ENCODE measurements at regions not wholly inside any gene's neighbourhood (a gene's known extent, or its start where the extent isn't known, plus 50 kb on each side); places are given as distances from the start of the nearest gene placed in this dataset.

DNA sequence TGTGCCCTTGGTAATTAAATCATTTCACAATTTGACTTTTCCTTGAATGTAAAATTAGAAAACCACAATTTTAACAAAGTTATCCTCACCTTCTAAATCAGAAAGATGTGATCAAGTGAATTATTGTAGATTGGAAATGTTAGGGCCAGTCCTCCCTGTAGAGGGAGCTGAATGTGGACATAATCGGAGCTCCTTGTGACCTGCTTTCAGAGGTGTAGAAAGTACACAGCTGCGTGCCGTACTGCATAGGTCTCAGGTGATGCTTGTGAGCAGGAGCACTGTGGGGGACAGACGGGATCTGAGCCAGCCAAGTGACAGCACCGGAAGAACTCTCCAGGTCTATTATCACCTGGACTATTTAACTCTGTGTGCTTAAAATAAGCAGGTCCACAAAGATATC is 338.0 kb downstream of the AASDHPPT start:
- no peak overlapping the region for H3K4me3 ChIP-seq (replicated peaks in 1 of 2; ENCODE audit: low read depth in 2 of 2, low read length in 2 of 2)
- DNase-seq (ENCODE audit: low read depth in 2 of 2): no peak
- TF ChIP-seq, protein P1, sequence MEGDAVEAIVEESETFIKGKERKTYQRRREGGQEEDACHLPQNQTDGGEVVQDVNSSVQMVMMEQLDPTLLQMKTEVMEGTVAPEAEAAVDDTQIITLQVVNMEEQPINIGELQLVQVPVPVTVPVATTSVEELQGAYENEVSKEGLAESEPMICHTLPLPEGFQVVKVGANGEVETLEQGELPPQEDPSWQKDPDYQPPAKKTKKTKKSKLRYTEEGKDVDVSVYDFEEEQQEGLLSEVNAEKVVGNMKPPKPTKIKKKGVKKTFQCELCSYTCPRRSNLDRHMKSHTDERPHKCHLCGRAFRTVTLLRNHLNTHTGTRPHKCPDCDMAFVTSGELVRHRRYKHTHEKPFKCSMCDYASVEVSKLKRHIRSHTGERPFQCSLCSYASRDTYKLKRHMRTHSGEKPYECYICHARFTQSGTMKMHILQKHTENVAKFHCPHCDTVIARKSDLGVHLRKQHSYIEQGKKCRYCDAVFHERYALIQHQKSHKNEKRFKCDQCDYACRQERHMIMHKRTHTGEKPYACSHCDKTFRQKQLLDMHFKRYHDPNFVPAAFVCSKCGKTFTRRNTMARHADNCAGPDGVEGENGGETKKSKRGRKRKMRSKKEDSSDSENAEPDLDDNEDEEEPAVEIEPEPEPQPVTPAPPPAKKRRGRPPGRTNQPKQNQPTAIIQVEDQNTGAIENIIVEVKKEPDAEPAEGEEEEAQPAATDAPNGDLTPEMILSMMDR (IDR thresholded peaks at IDR 0.05; ENCODE audit: low read depth, low read length): no peak

DNA sequence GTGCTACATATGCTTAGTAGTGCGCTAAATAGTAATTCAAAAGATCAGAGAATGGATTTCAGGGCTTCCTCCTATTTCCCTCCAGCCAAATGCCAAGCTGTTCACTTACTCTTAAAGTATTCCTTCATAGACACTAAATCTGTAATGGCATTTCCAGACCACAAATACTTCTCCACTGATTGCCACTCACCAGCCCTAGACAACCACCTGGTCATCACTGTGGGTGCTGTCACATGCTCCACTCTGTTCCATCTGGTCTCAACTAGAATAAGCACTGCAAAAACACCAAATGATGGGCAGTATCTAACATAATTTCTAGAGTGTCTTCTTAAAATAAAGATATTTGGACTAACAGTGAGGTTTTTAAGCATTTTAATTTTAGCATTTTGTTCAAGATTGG is 341.3 kb downstream of the AASDHPPT start:
- DNase-seq (ENCODE audit: low read depth in 2 of 2): no peak
- H3K4me3 ChIP-seq (replicated peaks in 1 of 2; ENCODE audit: low read depth in 2 of 2, low read length in 2 of 2): no peak overlapping the region
- TF ChIP-seq, protein P1 (IDR thresholded peaks at IDR 0.05; ENCODE audit: low read depth, low read length): no peak

DNA sequence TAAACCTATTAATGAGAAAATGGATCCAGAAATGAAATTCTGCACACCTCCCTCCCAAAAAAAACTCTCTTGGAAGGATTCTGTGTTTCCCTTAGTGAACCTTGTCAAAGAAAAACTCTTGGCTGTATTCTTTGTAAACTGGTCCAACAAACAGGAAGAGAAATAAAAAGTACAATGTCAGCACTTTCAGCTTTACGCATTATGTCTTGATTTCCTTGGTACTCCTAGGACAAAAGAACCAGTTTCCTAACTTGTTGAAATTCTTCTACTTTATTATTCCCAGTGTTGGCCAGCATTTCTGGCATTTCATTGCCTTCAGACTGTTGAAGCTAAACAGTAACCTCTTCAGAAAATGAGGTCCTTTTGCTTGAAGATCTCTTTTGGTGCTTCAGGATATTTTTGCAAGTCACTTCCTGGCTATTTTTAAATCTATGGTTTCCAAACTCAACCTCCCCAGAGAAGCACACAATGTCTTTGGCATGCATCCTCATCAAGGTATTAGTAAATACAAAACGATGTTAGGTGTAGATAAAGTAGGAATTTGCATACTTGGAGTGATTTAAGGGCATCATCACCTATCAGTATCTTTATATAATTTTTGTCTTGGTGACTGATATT is 342.7 kb downstream of the AASDHPPT start:
- TF ChIP-seq, protein P1 (IDR thresholded peaks at IDR 0.05; ENCODE audit: low read depth, low read length): no peak
- H3K4me3 ChIP-seq (replicated peaks in 1 of 2; ENCODE audit: low read depth in 2 of 2, low read length in 2 of 2): no peak overlapping the region
- peak; percentile 31 to 51 for DNase-seq (ENCODE audit: low read depth in 2 of 2)

DNA sequence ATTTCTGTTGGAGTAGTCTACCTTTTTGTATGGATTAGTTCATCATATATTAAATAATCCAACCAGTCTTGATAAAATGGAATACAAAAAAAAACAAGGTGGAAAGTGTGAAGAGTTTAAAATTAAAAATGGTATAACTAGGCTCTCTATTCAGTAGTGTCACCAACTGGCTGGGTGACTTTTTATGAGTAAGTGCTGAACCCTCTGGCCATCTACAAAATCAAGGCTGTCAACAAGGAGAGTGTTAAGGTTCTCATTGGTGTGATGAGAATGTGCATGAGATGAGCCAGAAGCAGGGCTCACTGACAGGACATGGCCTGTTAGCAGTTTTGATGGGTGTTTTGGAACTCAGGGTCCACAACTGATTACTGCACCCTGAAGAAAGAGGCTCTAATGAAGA is 343.2 kb downstream of the AASDHPPT start:
- DNase-seq (ENCODE audit: low read depth in 2 of 2): no peak
- TF ChIP-seq, protein P1 (IDR thresholded peaks at IDR 0.05; ENCODE audit: low read depth, low read length): no peak
- no peak overlapping the region for H3K4me3 ChIP-seq (replicated peaks in 1 of 2; ENCODE audit: low read depth in 2 of 2, low read length in 2 of 2)

DNA sequence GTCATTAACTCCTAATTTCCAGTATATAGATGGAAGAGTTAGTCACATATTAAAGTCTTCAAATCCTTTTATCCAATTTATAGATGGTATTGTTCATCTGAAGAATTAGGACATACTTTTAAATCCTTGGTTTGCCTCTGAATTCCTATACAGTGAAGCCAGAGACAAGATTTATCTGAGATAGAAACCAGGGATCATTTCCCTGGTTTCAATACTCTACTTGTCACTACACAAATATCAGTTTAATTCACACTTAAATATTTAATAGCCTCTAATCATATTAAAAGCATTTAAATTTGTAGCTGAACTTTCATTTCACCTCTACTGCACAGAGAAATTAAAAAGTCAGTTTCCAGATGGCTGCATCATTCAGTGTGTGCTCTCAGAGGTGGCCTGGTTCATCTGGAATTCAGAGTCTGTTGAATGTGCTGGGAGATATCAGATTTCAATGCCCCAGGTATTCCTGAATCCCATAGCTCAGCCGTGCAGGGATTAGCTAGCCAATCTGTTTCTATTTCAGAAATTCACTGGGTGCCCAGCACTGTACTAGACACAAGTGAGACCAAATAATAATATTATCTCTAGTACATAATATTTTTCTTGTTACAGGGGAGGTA is 344.3 kb downstream of the AASDHPPT start:
- TF ChIP-seq, protein P1 (IDR thresholded peaks at IDR 0.05; ENCODE audit: low read depth, low read length): no peak
- no peak for DNase-seq (ENCODE audit: low read depth in 2 of 2)

DNA sequence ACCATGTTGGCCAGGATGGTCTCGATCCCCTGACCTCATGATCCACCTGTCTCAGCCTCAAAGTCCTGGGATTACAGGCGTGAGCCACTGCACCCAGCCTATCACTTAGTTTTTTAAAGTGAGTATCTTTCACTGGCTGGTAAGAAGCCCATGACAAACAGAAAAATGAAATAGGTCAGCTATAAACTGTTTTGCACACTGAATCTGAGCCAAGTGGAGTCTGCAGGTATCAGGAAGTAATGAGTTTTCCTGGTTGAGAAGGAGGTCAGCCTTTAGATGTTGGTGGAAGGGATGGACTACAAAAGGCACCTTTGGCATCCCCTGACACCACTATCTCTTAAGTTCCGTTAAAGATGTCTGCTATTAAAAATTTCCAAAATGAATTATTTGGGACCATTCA is 345.1 kb downstream of the AASDHPPT start:
- DNase-seq (ENCODE audit: low read depth in 2 of 2): no peak
- H3K4me3 ChIP-seq (replicated peaks in 1 of 2; ENCODE audit: low read depth in 2 of 2, low read length in 2 of 2): no peak overlapping the region
- TF ChIP-seq, protein P1 (IDR thresholded peaks at IDR 0.05; ENCODE audit: low read depth, low read length): no peak

More for the DNA sequence above, 344.3 kb downstream of the AASDHPPT start:
- no peak overlapping the region for H3K4me3 ChIP-seq (replicated peaks in 1 of 2; ENCODE audit: low read depth in 2 of 2, low read length in 2 of 2)
